Prostate gland (tissue), 2 donors: ENCODE measurements at regions not wholly inside any gene's neighbourhood (a gene's known extent, or its start where the extent isn't known, plus 50 kb on each side); places are given as distances from the start of the nearest gene placed in this dataset.

Experiments used
- CTCF ChIP-seq, 4 experiments: fragments of 200-600 bp in 2 of 4; fragments of 450-650 bp in 2 of 4; sonication (generic) in 2 of 4; IDR thresholded peaks; 1 replicate in 3 of 4; 2 replicates in 1 of 4; pipeline ENCODE4 v1.5.1; 2016 to 2019; ENCODE audit warnings: antibody characterized with exemption in 4 of 4, mild to moderate bottlenecking in 2 of 4, moderate library complexity in 2 of 4
- POLR2AphosphoS5 ChIP-seq: sonication (generic); formaldehyde crosslinking; IDR thresholded peaks from one replicate; pipeline ENCODE4 v1.6.1; 2017; ENCODE audit warnings: antibody characterized with exemption

GRCh38 chr1:47622776-47623556 lies 185.1 kb downstream of the FOXD2 start:
- TF ChIP-seq POLR2AphosphoS5, result no peak
- TF ChIP-seq CTCF (IDR thresholded peaks at IDR 0.05), result no peak
